Cardiac fibroblast (primary cell): ENCODE measurements at regions not wholly inside any gene's neighbourhood (a gene's known extent, or its start where the extent isn't known, plus 50 kb on each side); places are given as distances from the start of the nearest gene placed in this dataset.

Experiments used
- DNase-seq, 2 donors: peaks; one replicate each; pipeline versions ENCODE4 v3.0.0 to v3.0.0-alpha.2; 2010; ENCODE audit warnings: low read depth in 2 of 2
- H3K4me3 ChIP-seq, 2 donors: replicated peaks in 1 of 2; 1 replicate in 1 of 2; 2 replicates in 1 of 2; pipeline ENCODE4 v1.5.1; 2011; ENCODE audit warnings: low read depth in 2 of 2, low read length in 2 of 2, mild to moderate bottlenecking in 2 of 2, moderate library complexity in 1 of 2
- CTCF ChIP-seq: IDR thresholded peaks from one replicate; pipeline ENCODE4 v1.5.1; 2011; ENCODE audit warnings: low read depth, mild to moderate bottlenecking, low read length, inconsistent platforms

- DNase-seq = peak; percentile 89 to 94
- no peak overlapping the region for H3K4me3 ChIP-seq
- no peak for TF ChIP-seq CTCF
Observed at GRCh38 chr3:152175528-152175889, 93.2 kb upstream of the MBNL1 start.

- TF ChIP-seq CTCF = no peak
- H3K4me3 ChIP-seq = no peak overlapping the region
- peak; percentile 24 to 32 for DNase-seq
Observed at GRCh38 chr3:152176241-152176640, 92.5 kb upstream of the MBNL1 start.

- no peak for DNase-seq
- no peak for TF ChIP-seq CTCF
- H3K4me3 ChIP-seq = no peak overlapping the region
Observed at GRCh38 chr3:152176998-152177397, 91.7 kb upstream of the MBNL1 start.

- H3K4me3 ChIP-seq = no peak overlapping the region
- DNase-seq = no peak
- no peak for TF ChIP-seq CTCF
Observed at GRCh38 chr3:152177757-152178156, 91.0 kb upstream of the MBNL1 start.

- peak; percentile 56 for TF ChIP-seq CTCF
- peak; percentile 55 to 56 for DNase-seq
- no peak overlapping the region for H3K4me3 ChIP-seq
Observed at GRCh38 chr3:152183473-152183872, 85.3 kb upstream of the MBNL1 start.

GRCh38 chr3:152184971-152185686, 83.6 kb upstream of the MBNL1 start:
- H3K4me3 ChIP-seq = no peak overlapping the region
- no peak for DNase-seq
- no peak for TF ChIP-seq CTCF
